Fibroblast of pulmonary artery (primary cell): ENCODE measurements at regions not wholly inside any gene's neighbourhood (a gene's known extent, or its start where the extent isn't known, plus 50 kb on each side); places are given as distances from the start of the nearest gene placed in this dataset.

Experiments
- DNase-seq: peaks from one replicate; pipeline ENCODE4 v3.0.0-alpha.2; 2010; ENCODE audit warnings: low read depth
- H3K4me3 ChIP-seq: replicated peaks from 2 replicates; pipeline ENCODE4 v1.5.1; 2011; ENCODE audit warnings: low read depth, mild to moderate bottlenecking, control low read depth, low read length, moderate library complexity
- CTCF ChIP-seq: IDR thresholded peaks from 2 replicates; pipeline ENCODE4 v1.5.1; 2011; ENCODE audit warnings: mild to moderate bottlenecking, control low read depth, low read length, inconsistent platforms; ENCODE audit errors: missing control alignments

- no peak for DNase-seq
- no peak for TF ChIP-seq CTCF
- no peak overlapping the region for H3K4me3 ChIP-seq
Observed at GRCh38 chr2:145689277-145689676, 1169.4 kb upstream of the ZEB2 start.

GRCh38 chr2:145688156-145688555, 1168.2 kb upstream of the ZEB2 start:
- DNase-seq = no peak
- no peak for TF ChIP-seq CTCF
- no peak overlapping the region for H3K4me3 ChIP-seq

GRCh38 chr2:145687442-145688134, 1167.7 kb upstream of the ZEB2 start:
- no peak overlapping the region for H3K4me3 ChIP-seq
- no peak for TF ChIP-seq CTCF
- DNase-seq = peak; percentile 24

- H3K4me3 ChIP-seq = no peak overlapping the region
- no peak for TF ChIP-seq CTCF
- DNase-seq = peak; percentile 56
Observed at GRCh38 chr2:145685383-145686050, 1165.6 kb upstream of the ZEB2 start.

GRCh38 chr2:145682546-145683157, 1162.7 kb upstream of the ZEB2 start:
- no peak overlapping the region for H3K4me3 ChIP-seq
- no peak for TF ChIP-seq CTCF
- peak; percentile 1 for DNase-seq

- no peak for TF ChIP-seq CTCF
- DNase-seq = no peak
- no peak overlapping the region for H3K4me3 ChIP-seq
Observed at GRCh38 chr2:145680276-145680675, 1160.4 kb upstream of the ZEB2 start.
